ENCODE measurements at regions not wholly inside any gene's neighbourhood (a gene's known extent, or its start where the extent isn't known, plus 50 kb on each side); places are given as distances from the start of the nearest gene placed in this dataset.

DNA sequence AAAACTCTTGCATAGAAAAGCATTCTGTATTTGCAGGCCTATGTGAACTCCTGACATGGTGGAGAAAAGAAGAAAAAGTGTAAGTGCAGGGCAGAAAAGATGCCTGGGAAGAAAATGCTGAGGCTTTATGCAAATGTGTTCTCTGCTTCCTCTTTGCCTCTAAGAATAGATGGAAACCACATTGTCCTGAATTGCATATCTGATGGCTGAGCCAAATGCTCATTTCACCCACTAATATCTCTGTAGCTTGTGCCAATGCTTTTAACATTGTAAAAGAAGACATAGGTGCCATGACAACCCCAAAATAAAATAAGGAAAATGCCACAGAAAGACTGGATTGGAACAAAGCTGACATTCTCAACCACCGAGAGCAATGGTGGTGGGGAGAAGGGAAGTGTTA, 307.4 kb downstream of the GRIA2 start:
- H4K20me1 ChIP-seq (ENCODE audit: insufficient read depth): no peaks in the 10 kb centered on the region
- no peaks in the 10 kb centered on the region for H3K27me3 ChIP-seq (ENCODE audit: insufficient read depth, low read depth)
- TF ChIP-seq, protein P1, sequence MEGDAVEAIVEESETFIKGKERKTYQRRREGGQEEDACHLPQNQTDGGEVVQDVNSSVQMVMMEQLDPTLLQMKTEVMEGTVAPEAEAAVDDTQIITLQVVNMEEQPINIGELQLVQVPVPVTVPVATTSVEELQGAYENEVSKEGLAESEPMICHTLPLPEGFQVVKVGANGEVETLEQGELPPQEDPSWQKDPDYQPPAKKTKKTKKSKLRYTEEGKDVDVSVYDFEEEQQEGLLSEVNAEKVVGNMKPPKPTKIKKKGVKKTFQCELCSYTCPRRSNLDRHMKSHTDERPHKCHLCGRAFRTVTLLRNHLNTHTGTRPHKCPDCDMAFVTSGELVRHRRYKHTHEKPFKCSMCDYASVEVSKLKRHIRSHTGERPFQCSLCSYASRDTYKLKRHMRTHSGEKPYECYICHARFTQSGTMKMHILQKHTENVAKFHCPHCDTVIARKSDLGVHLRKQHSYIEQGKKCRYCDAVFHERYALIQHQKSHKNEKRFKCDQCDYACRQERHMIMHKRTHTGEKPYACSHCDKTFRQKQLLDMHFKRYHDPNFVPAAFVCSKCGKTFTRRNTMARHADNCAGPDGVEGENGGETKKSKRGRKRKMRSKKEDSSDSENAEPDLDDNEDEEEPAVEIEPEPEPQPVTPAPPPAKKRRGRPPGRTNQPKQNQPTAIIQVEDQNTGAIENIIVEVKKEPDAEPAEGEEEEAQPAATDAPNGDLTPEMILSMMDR (conservative IDR thresholded peaks at IDR 0.05): no peak
- TF ChIP-seq EZH2 (IDR thresholded peaks at IDR 0.05; ENCODE audit: low read depth): no peak
- no peak overlapping the region for H3K4me2 ChIP-seq
- H3K36me3 ChIP-seq (ENCODE audit: low read depth): no peaks in the 10 kb centered on the region
- H3K9me2 ChIP-seq (ENCODE audit: insufficient read depth): no peaks in the 10 kb centered on the region
- H3K4me3 ChIP-seq: no peak overlapping the region
- no peaks in the 10 kb centered on the region for H3F3A ChIP-seq (ENCODE audit: insufficient read depth, low read depth)
- intact Hi-C loops (cut with micrococcal nuclease; ENCODE audit: unreplicated experiment): no loop called here
- DNase-seq: no peak
- H3K79me2 ChIP-seq (ENCODE audit: low read depth): no peaks in the 10 kb centered on the region
- BruUV-seq (replicated peaks): no TSS peak
- no peak overlapping the region for H2AFZ ChIP-seq
- H3K27ac ChIP-seq: no peak overlapping the region
- POLR2A ChIA-PET (ENCODE audit: unreplicated experiment): no interaction called here
- no peaks in the 10 kb centered on the region for H3K4me1 ChIP-seq (replicated peaks; ENCODE audit: insufficient read depth)
- CTCF ChIA-PET: no interaction called here
- H3K9me3 ChIP-seq (ENCODE audit: insufficient read depth, low read depth): no peaks in the 10 kb centered on the region; the same call in 1 of the 2 replicates

- no peak overlapping the region for H3K27ac ChIP-seq
- TF ChIP-seq, protein P1 (conservative IDR thresholded peaks at IDR 0.05): no peak
- no peak for TF ChIP-seq EZH2 (IDR thresholded peaks at IDR 0.05; ENCODE audit: low read depth)
- POLR2A ChIA-PET (ENCODE audit: unreplicated experiment): no interaction called here
- no peaks in the 10 kb centered on the region for H3K27me3 ChIP-seq (ENCODE audit: insufficient read depth, low read depth)
- no peaks in the 10 kb centered on the region for H3K9me3 ChIP-seq (ENCODE audit: insufficient read depth, low read depth)
- no TSS peak for BruUV-seq (replicated peaks)
- no peak overlapping the region for H3K4me2 ChIP-seq
- no peaks in the 10 kb centered on the region for H4K20me1 ChIP-seq (ENCODE audit: insufficient read depth)
- intact Hi-C loops (cut with micrococcal nuclease; ENCODE audit: unreplicated experiment): no loop called here
- H3F3A ChIP-seq (ENCODE audit: insufficient read depth, low read depth): no peaks in the 10 kb centered on the region
- CTCF ChIA-PET: no interaction called here
- H3K9me2 ChIP-seq (ENCODE audit: insufficient read depth): no peaks in the 10 kb centered on the region
- H3K4me1 ChIP-seq (replicated peaks; ENCODE audit: insufficient read depth): no peaks in the 10 kb centered on the region
- no peak overlapping the region for H2AFZ ChIP-seq
- no peak for DNase-seq
- H3K4me3 ChIP-seq: no peak overlapping the region
- no peaks in the 10 kb centered on the region for H3K79me2 ChIP-seq (ENCODE audit: low read depth)
- no peaks in the 10 kb centered on the region for H3K36me3 ChIP-seq (ENCODE audit: low read depth)
These were observed 301.4 kb downstream of the GRIA2 start for GRCh38 chr4:157521906-157522305.

DNA sequence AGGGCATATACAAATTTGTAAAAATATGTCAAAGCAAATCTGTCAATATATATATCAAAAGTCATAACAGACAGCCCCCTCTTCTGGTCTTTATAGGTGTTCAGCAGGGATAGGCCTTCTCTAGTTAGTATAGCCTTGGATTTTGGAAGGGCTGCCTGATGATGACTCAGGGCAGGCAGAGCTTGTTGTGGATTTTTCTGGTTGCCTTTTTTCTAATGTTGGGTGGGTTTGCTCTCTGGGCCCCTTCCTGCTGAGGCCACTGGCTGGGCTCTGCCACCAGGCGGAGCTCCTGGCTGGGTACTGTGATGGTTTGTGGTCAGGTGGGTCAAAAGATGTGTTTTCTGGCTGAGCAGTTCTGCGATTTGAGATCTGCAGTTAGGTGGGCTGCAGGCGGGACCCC, 294.2 kb downstream of the GRIA2 start:
- Histone ChIP-seq H3K27ac (no peak overlapping the region), H3K4me3 (no peak overlapping the region), H3K27me3 (ENCODE audit: insufficient read depth, low read depth) (no peaks in the 10 kb centered on the region), H3K4me2 (no peak overlapping the region), H4K20me1 (ENCODE audit: insufficient read depth) (no peaks in the 10 kb centered on the region), H3K9me3 (ENCODE audit: insufficient read depth, low read depth) (no peaks in the 10 kb centered on the region), H3K79me2 (ENCODE audit: low read depth) (no peaks in the 10 kb centered on the region), H3K36me3 (ENCODE audit: low read depth) (no peaks in the 10 kb centered on the region), H3F3A (ENCODE audit: insufficient read depth, low read depth) (no peaks in the 10 kb centered on the region), H3K9me2 (ENCODE audit: insufficient read depth) (no peaks in the 10 kb centered on the region), H2AFZ (no peak overlapping the region), H3K4me1 (replicated peaks; ENCODE audit: insufficient read depth) (no peaks in the 10 kb centered on the region)
- ChIA-PET CTCF (no interaction called here), POLR2A (ENCODE audit: unreplicated experiment) (no interaction called here)
- TF ChIP-seq EZH2 (IDR thresholded peaks at IDR 0.05; ENCODE audit: low read depth): no peak
- TF ChIP-seq, protein P1 (conservative IDR thresholded peaks at IDR 0.05): peak; percentile 24; the same call in 1 of the 2 replicates
- intact Hi-C loops (cut with micrococcal nuclease; ENCODE audit: unreplicated experiment): no loop called here
- no TSS peak for BruUV-seq (replicated peaks)
- no peak for DNase-seq

Data from PC-9 (cell line).